ENCODE measurements at regions not wholly inside any gene's neighbourhood (a gene's known extent, or its start where the extent isn't known, plus 50 kb on each side); places are given as distances from the start of the nearest gene placed in this dataset.

DNA sequence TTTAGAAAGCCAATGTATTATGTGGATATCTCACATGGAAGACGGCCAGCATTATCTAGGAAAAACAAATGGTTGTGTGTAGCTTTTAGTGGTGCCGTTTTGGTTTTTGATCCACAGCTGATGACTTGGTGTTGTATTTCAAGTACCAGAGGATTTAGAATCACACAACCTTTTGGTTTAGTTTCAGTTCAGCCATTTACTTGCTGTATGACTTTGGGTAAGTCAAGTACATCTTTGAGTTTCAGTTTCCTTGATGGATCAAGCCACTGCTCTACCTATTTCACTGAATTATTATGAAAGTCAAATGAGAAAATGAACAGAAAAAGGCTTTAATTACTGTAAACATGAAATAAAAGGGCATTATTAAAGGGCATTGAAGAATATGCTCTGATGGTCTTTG, 205.6 kb downstream of the ZIC3 start:
- H3K36me3 ChIP-seq (ENCODE audit: control insufficient read depth in 2 of 2, insufficient read depth in 2 of 2, low read length in 1 of 2), result no peaks in the 10 kb centered on the region
- no peaks in the 10 kb centered on the region for H4K20me1 ChIP-seq (ENCODE audit: control insufficient read depth, insufficient read depth)
- no peaks in the 10 kb centered on the region for H3K4me1 ChIP-seq (ENCODE audit: control insufficient read depth, insufficient read depth, low read length)
- no peak overlapping the region for H3K27ac ChIP-seq (ENCODE audit: control insufficient read depth, insufficient read depth)
- H3K27me3 ChIP-seq (replicated peaks in 1 of 2; ENCODE audit: control insufficient read depth in 2 of 2, insufficient read depth in 2 of 2, low read length in 1 of 2), result no peaks in the 10 kb centered on the region
- H2AFZ ChIP-seq (ENCODE audit: control insufficient read depth, low read depth, low read length), result no peak overlapping the region
- H3K79me2 ChIP-seq (ENCODE audit: control insufficient read depth, insufficient read depth, low read length), result no peaks in the 10 kb centered on the region
- intact Hi-C loops (cut with micrococcal nuclease; ENCODE audit: unreplicated experiment) (no loop called here), in situ Hi-C loops (cut with MboI) (no loop called here)
- no peak overlapping the region for H3K4me2 ChIP-seq (ENCODE audit: control insufficient read depth, insufficient read depth)
- no peak for ATAC-seq
- no TSS peak for BruUV-seq (replicated peaks)
- no peak overlapping the region for H3K4me3 ChIP-seq
- H3K9me3 ChIP-seq (replicated peaks; ENCODE audit: control insufficient read depth, insufficient read depth, low read length), result no peaks in the 10 kb centered on the region
- ChIA-PET POLR2A (no interaction called here), CTCF (no interaction called here), RAD21 (ENCODE audit: unreplicated experiment) (no interaction called here), SMC1A (ENCODE audit: uncharacterized antibody, unreplicated experiment) (no interaction called here)
- no peak overlapping the region for H3K9ac ChIP-seq (ENCODE audit: control insufficient read depth, insufficient read depth, low read length)
- DNase-seq (ENCODE audit: low read depth, low spot score), result no peak
- no peak for FAIRE-seq
- WGBS (ENCODE audit: insufficient coverage, insufficient replicate concordance, low lambda C conversion rate, missing lambda C conversion rate), result 2% methylated on average over 2 of the region's 2 CpGs
- TF ChIP-seq ZNF24 (IDR thresholded peaks at IDR 0.05) (no peak), SRF (IDR thresholded peaks at IDR 0.05; ENCODE audit: low read depth in 2 of 2, low read length in 2 of 2) (no peak), KDM1A (IDR thresholded peaks at IDR 0.05; ENCODE audit: borderline replicate concordance) (no peak), POU2F2 (IDR thresholded peaks at IDR 0.05; ENCODE audit: borderline replicate concordance, low read depth, low read length) (no peak)
- TF ChIP-seq, protein P1, sequence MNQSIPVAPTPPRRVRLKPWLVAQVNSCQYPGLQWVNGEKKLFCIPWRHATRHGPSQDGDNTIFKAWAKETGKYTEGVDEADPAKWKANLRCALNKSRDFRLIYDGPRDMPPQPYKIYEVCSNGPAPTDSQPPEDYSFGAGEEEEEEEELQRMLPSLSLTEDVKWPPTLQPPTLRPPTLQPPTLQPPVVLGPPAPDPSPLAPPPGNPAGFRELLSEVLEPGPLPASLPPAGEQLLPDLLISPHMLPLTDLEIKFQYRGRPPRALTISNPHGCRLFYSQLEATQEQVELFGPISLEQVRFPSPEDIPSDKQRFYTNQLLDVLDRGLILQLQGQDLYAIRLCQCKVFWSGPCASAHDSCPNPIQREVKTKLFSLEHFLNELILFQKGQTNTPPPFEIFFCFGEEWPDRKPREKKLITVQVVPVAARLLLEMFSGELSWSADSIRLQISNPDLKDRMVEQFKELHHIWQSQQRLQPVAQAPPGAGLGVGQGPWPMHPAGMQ (IDR thresholded peaks at IDR 0.05; ENCODE audit: borderline replicate concordance), result no peak
- TF ChIP-seq, protein P2, sequence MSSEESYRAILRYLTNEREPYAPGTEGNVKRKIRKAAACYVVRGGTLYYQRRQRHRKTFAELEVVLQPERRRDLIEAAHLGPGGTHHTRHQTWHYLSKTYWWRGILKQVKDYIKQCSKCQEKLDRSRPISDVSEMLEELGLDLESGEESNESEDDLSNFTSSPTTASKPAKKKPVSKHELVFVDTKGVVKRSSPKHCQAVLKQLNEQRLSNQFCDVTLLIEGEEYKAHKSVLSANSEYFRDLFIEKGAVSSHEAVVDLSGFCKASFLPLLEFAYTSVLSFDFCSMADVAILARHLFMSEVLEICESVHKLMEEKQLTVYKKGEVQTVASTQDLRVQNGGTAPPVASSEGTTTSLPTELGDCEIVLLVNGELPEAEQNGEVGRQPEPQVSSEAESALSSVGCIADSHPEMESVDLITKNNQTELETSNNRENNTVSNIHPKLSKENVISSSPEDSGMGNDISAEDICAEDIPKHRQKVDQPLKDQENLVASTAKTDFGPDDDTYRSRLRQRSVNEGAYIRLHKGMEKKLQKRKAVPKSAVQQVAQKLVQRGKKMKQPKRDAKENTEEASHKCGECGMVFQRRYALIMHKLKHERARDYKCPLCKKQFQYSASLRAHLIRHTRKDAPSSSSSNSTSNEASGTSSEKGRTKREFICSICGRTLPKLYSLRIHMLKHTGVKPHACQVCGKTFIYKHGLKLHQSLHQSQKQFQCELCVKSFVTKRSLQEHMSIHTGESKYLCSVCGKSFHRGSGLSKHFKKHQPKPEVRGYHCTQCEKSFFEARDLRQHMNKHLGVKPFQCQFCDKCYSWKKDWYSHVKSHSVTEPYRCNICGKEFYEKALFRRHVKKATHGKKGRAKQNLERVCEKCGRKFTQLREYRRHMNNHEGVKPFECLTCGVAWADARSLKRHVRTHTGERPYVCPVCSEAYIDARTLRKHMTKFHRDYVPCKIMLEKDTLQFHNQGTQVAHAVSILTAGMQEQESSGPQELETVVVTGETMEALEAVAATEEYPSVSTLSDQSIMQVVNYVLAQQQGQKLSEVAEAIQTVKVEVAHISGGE (CRISPR knock-in tag; IDR thresholded peaks at IDR 0.05), result no peak

Measured in GM12878 (cell line).